ENCODE measurements at regions not wholly inside any gene's neighbourhood (a gene's known extent, or its start where the extent isn't known, plus 50 kb on each side); places are given as distances from the start of the nearest gene placed in this dataset.

GRCh38 chr2:196533772-196534397 lies 105.6 kb upstream of the CCDC150 start:
- TF ChIP-seq POLR2A (IDR thresholded peaks at IDR 0.05) (no peak), CTCF (IDR thresholded peaks at IDR 0.05) (no peak)

Data from transverse colon (tissue), 3 donors.